A673 (cell line): ENCODE measurements at regions not wholly inside any gene's neighbourhood (a gene's known extent, or its start where the extent isn't known, plus 50 kb on each side); places are given as distances from the start of the nearest gene placed in this dataset.

ENCODE experiments used
- BruUV-seq: library from RNA; stranded (reverse); fragments of 400-500 nt; replicated peaks from 2 replicates; lab custom pipeline; 2021; lab: Mats Ljungman, UMichigan
- CTCF ChIA-PET: fragments of 300-600 bp; sonication (Branson Sonifier 250); formaldehyde crosslinking; loops from one replicate; lab custom pipeline; 2022; ENCODE audit warnings: antibody characterized with exemption; lab: Charles Lee
- POLR2A ChIA-PET: fragments of 300-600 bp; sonication (Branson Sonifier 250); formaldehyde crosslinking; loops from one replicate; lab custom pipeline; 2022; ENCODE audit warnings: antibody characterized with exemption; ENCODE audit not compliant: low non-redundant PET; lab: Charles Lee
- DNase-seq: peaks from one replicate; pipeline ENCODE4 v3.0.0-alpha.2; 2015; ENCODE audit warnings: low spot score
- H3K27ac ChIP-seq: fragments of 200-600 bp; sonication (generic); 2 replicates; pipeline ENCODE4 v1.5.1; 2016; ENCODE audit warnings: mixed run types, low read depth, mild to moderate bottlenecking, mixed read lengths, antibody characterized with exemption, low read length; ENCODE audit not compliant: poor library complexity, severe bottlenecking
- H3K27me3 ChIP-seq: fragments of 200-600 bp; sonication (generic); replicated peaks from 2 replicates; pipeline ENCODE4 v1.6.1; 2017; ENCODE audit warnings: mixed run types, low read depth, mild to moderate bottlenecking, mixed read lengths, antibody characterized with exemption, low read length; ENCODE audit not compliant: insufficient read depth, poor library complexity
- H3K36me3 ChIP-seq: fragments of 200-600 bp; sonication (generic); 2 replicates; pipeline ENCODE4 v1.6.1; 2016; ENCODE audit warnings: mixed run types, mild to moderate bottlenecking, mixed read lengths, antibody characterized with exemption, low read length; ENCODE audit not compliant: insufficient read depth, poor library complexity, severe bottlenecking
- H3K4me1 ChIP-seq: fragments of 200-600 bp; sonication (generic); 2 replicates; pipeline ENCODE4 v1.6.1; 2017; ENCODE audit warnings: mixed run types, mild to moderate bottlenecking, mixed read lengths, antibody characterized with exemption, low read length; ENCODE audit not compliant: insufficient read depth, poor library complexity, severe bottlenecking
- H3K4me3 ChIP-seq: fragments of 200-600 bp; sonication (generic); 2 replicates; pipeline ENCODE4 v1.5.1; 2016; ENCODE audit warnings: low read depth, mixed run types, mild to moderate bottlenecking, mixed read lengths, low read length; ENCODE audit not compliant: poor library complexity, severe bottlenecking
- H3K9me3 ChIP-seq: fragments of 200-600 bp; sonication (generic); 2 replicates; pipeline ENCODE4 v1.6.1; 2016; ENCODE audit warnings: mixed run types, low read depth, mild to moderate bottlenecking, mixed read lengths, antibody characterized with exemption, low read length; ENCODE audit not compliant: poor library complexity, severe bottlenecking
- CTCF ChIP-seq: fragments of 300-800, 200-600 bp; sonication (generic); conservative IDR thresholded peaks from 2 replicates; pipeline ENCODE4 v1.5.1; 2017; ENCODE audit warnings: low read depth, mild to moderate bottlenecking, antibody characterized with exemption, low read length, moderate library complexity, mixed read lengths
- EZH2 ChIP-seq: fragments of 200-600 bp; sonication (generic); IDR thresholded peaks from 2 replicates; pipeline ENCODE4 v1.6.1; 2017; ENCODE audit warnings: borderline replicate concordance, low read depth, mild to moderate bottlenecking, mixed read lengths, antibody characterized with exemption, low read length; ENCODE audit not compliant: poor library complexity, severe bottlenecking
- intact Hi-C: fragments of 100-400 bp; cut with micrococcal nuclease; formaldehyde crosslinking; loops from one replicate; pipeline ENCODE4 v1.10.0; 2022; ENCODE audit not compliant: unreplicated experiment

DNA sequence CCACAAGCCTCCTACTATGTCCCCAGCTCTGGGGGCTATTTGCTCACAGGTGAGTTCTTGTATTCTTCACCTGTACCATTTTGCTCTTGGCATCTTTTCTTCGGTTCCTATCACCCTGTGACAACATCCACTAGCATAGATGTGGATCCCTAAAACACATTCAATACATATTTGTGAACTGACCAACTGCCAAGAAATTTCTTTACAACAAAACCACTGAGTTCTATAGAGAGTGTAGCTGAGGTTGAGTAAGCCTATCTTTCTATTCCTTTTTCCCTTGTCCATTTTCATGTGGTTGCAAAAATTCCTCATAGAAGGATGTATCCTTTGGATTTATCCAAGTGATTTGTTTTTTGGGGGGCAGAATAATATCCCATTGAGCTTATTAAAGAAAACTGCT, 192.7 kb upstream of the ITGA4 start:
- H3K9me3 ChIP-seq: no peaks in the 10 kb centered on the region
- DNase-seq: no peak
- no TSS peak for BruUV-seq
- no peaks in the 10 kb centered on the region for H3K27me3 ChIP-seq
- TF ChIP-seq EZH2 (no peak), CTCF (no peak)
- ChIA-PET CTCF (no interaction called here), POLR2A (no interaction called here)
- no peak overlapping the region for H3K27ac ChIP-seq
- no peak overlapping the region for H3K4me3 ChIP-seq
- H3K4me1 ChIP-seq: no peaks in the 10 kb centered on the region
- intact Hi-C loops: no loop called here
- no peaks in the 10 kb centered on the region for H3K36me3 ChIP-seq

DNA sequence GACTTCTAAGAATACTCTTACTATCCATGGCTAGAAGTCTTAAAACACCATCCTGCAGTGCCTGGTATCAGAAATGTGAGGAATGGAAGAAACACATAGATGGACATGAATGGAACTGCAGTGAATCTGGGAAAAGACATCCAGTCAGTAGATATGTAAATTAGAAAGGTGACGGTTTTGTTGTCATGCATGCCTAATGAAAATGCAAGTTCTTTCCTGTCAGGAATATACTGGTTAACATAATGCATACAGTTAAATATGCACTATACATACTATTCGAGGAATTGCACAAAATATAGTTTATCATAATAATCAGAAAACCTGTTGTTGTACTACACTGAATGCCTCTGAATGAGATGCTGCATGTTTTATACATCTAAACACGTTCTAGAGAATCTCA, 190.6 kb upstream of the ITGA4 start:
- POLR2A ChIA-PET: no interaction called here
- no peak for TF ChIP-seq CTCF
- TF ChIP-seq EZH2: no peak
- H3K27ac ChIP-seq: no peak overlapping the region
- no peak overlapping the region for H3K4me3 ChIP-seq
- intact Hi-C loops: no loop called here
- BruUV-seq: no TSS peak
- DNase-seq: no peak
- H3K9me3 ChIP-seq: no peaks in the 10 kb centered on the region
- H3K36me3 ChIP-seq: no peaks in the 10 kb centered on the region
- no peaks in the 10 kb centered on the region for H3K27me3 ChIP-seq
- CTCF ChIA-PET: no interaction called here
- no peaks in the 10 kb centered on the region for H3K4me1 ChIP-seq

GRCh38 chr2:181268174-181268867, 188.9 kb upstream of the ITGA4 start:
- no TSS peak for BruUV-seq
- intact Hi-C loops: no loop called here
- ChIA-PET CTCF (no interaction called here), POLR2A (no interaction called here)
- H3K4me1 ChIP-seq: no peaks in the 10 kb centered on the region
- DNase-seq: no peak
- no peaks in the 10 kb centered on the region for H3K36me3 ChIP-seq
- H3K27ac ChIP-seq: no peak overlapping the region
- H3K27me3 ChIP-seq: no peaks in the 10 kb centered on the region
- no peak for TF ChIP-seq EZH2
- TF ChIP-seq CTCF: no peak
- no peak overlapping the region for H3K4me3 ChIP-seq
- no peaks in the 10 kb centered on the region for H3K9me3 ChIP-seq
